SHP77 (cell line): ENCODE measurements at regions not wholly inside any gene's neighbourhood (a gene's known extent, or its start where the extent isn't known, plus 50 kb on each side); places are given as distances from the start of the nearest gene placed in this dataset.

Source experiments
- DNase-seq, 2 experiments: peaks; one replicate each; lab custom pipeline; 2025; lab: John Stamatoyannopoulos, UW

GRCh38 chr20:24334830-24335229 lies 134.6 kb upstream of the SYNDIG1 start:
- no peak for DNase-seq

GRCh38 chr20:24332956-24333355 lies 136.5 kb upstream of the SYNDIG1 start:
- DNase-seq, result no peak

- no peak for DNase-seq
Measured at GRCh38 chr20:24331939-24332338, 137.5 kb upstream of the SYNDIG1 start.

GRCh38 chr20:24328901-24329300 lies 140.5 kb upstream of the SYNDIG1 start:
- DNase-seq, result no peak

- DNase-seq, result no peak
Measured at GRCh38 chr20:24321973-24322372, 147.5 kb upstream of the SYNDIG1 start.

- DNase-seq, result peak in 1 of 2 experiments; percentile 9
Measured at GRCh38 chr20:24318569-24319352, 150.7 kb upstream of the SYNDIG1 start.

- DNase-seq, result no peak
Measured at GRCh38 chr20:24317224-24317623, 152.2 kb upstream of the SYNDIG1 start.

- DNase-seq, result no peak
Measured at GRCh38 chr20:24316731-24317130, 152.7 kb upstream of the SYNDIG1 start.

- no peak for DNase-seq
Measured at GRCh38 chr20:24314053-24314452, 155.4 kb upstream of the SYNDIG1 start.

- no peak for DNase-seq
Measured at GRCh38 chr20:24309596-24309995, 159.8 kb upstream of the SYNDIG1 start.

- DNase-seq, result no peak
Measured at GRCh38 chr20:24305371-24305770, 164.1 kb upstream of the SYNDIG1 start.

GRCh38 chr20:24304291-24304690 lies 165.1 kb upstream of the SYNDIG1 start:
- no peak for DNase-seq

- DNase-seq, result no peak
Measured at GRCh38 chr20:24303393-24304170, 165.8 kb upstream of the SYNDIG1 start.

- DNase-seq, result no peak
Measured at GRCh38 chr20:24297993-24298392, 171.4 kb upstream of the SYNDIG1 start.

GRCh38 chr20:24296477-24297261 lies 172.8 kb upstream of the SYNDIG1 start:
- no peak for DNase-seq

- no peak for DNase-seq
Measured at GRCh38 chr20:24291014-24291413, 178.4 kb upstream of the SYNDIG1 start.

GRCh38 chr20:24289737-24290481 lies 179.5 kb upstream of the SYNDIG1 start:
- no peak for DNase-seq

- no peak for DNase-seq
Measured at GRCh38 chr20:24283186-24283585, 186.2 kb upstream of the SYNDIG1 start.

GRCh38 chr20:24277196-24277595 lies 192.2 kb upstream of the SYNDIG1 start:
- DNase-seq, result no peak

GRCh38 chr20:24275946-24276705 lies 193.3 kb upstream of the SYNDIG1 start:
- DNase-seq, result no peak

GRCh38 chr20:24273251-24273650 lies 196.2 kb upstream of the SYNDIG1 start:
- no peak for DNase-seq
